HUES6 (cell line): ENCODE measurements at regions not wholly inside any gene's neighbourhood (a gene's known extent, or its start where the extent isn't known, plus 50 kb on each side); places are given as distances from the start of the nearest gene placed in this dataset.
"Not testable (repeated sequence)": the region's sequence is repeated elsewhere in the genome, so short reads cannot be mapped to it uniquely, and the experiment has no call there.

Experiments
- H3K27ac ChIP-seq: 2 replicates; pipeline ENCODE4 v1.7.0; 2013; ENCODE audit warnings: low read depth, mild to moderate bottlenecking, low read length, inconsistent platforms
- H3K27me3 ChIP-seq: 2 replicates; pipeline ENCODE4 v1.6.1; 2013; ENCODE audit warnings: low read length; ENCODE audit not compliant: control insufficient read depth, insufficient read depth
- H3K36me3 ChIP-seq: 2 replicates; pipeline ENCODE4 v1.6.1; 2013; ENCODE audit warnings: low read length; ENCODE audit not compliant: control insufficient read depth, insufficient read depth
- H3K4me1 ChIP-seq: 2 replicates; pipeline ENCODE4 v1.6.1; 2013; ENCODE audit warnings: low read length; ENCODE audit not compliant: control insufficient read depth, insufficient read depth
- H3K4me3 ChIP-seq: 2 replicates; pipeline ENCODE4 v1.5.1; 2013; ENCODE audit warnings: low read depth, low read length
- H3K9ac ChIP-seq: one replicate; pipeline ENCODE4 v1.6.1; 2013; ENCODE audit warnings: mild to moderate bottlenecking, low read length
- H3K9me3 ChIP-seq: 2 replicates; pipeline ENCODE4 v1.6.1; 2013; ENCODE audit warnings: low read depth, low read length; ENCODE audit not compliant: control insufficient read depth, insufficient read depth

- Histone ChIP-seq H3K27me3 (no peaks in the 10 kb centered on the region), H3K9ac (no peak overlapping the region), H3K4me1 (no peaks in the 10 kb centered on the region), H3K36me3 (no peaks in the 10 kb centered on the region), H3K27ac (no peak overlapping the region), H3K4me3 (no peak overlapping the region), H3K9me3 (peaks cover 2% of the 10 kb centered on the region; the same call in 1 of the 2 replicates)
These were observed 140.5 kb downstream of the NDFIP2 start for GRCh38 chr13:79621449-79621848.

GRCh38 chr13:79614250-79614918 is 133.4 kb downstream of the NDFIP2 start:
- H3K9ac ChIP-seq = no peak overlapping the region
- no peaks in the 10 kb centered on the region for H3K4me1 ChIP-seq
- H3K27me3 ChIP-seq = no peaks in the 10 kb centered on the region
- H3K36me3 ChIP-seq = no peaks in the 10 kb centered on the region
- H3K9me3 ChIP-seq = peaks cover 18% of the 10 kb centered on the region
- no peak overlapping the region for H3K4me3 ChIP-seq
- H3K27ac ChIP-seq = no peak overlapping the region

GRCh38 chr13:79612604-79613003 is 131.6 kb downstream of the NDFIP2 start:
- Histone ChIP-seq H3K9me3 (peaks cover 18% of the 10 kb centered on the region), H3K4me1 (no peaks in the 10 kb centered on the region), H3K27me3 (no peaks in the 10 kb centered on the region), H3K9ac (no peak overlapping the region), H3K36me3 (no peaks in the 10 kb centered on the region), H3K4me3 (no peak overlapping the region), H3K27ac (no peak overlapping the region)

GRCh38 chr13:79607895-79608294 is 126.9 kb downstream of the NDFIP2 start:
- not testable (repeated sequence) for H3K27ac ChIP-seq, H3K4me3 ChIP-seq, H3K4me1 ChIP-seq, H3K9ac ChIP-seq, H3K9me3 ChIP-seq, H3K27me3 ChIP-seq, H3K36me3 ChIP-seq
